Stimulated activated CD4-positive, alpha-beta T cell treated with anti-CD3 and anti-CD28 coated beads, Interleukin-1b, Interleukin-23, amount 100 ng/mL, for 1 hour (primary cell): ENCODE measurements at regions not wholly inside any gene's neighbourhood (a gene's known extent, or its start where the extent isn't known, plus 50 kb on each side); places are given as distances from the start of the nearest gene placed in this dataset.

Source experiments
- DNase-seq, 2 donors: peaks; one replicate each; pipeline ENCODE4 v3.0.0-alpha.2; 2020; ENCODE audit warnings: low read depth in 2 of 2

- DNase-seq: no peak
Observed at GRCh38 chr15:94099574-94099960, 131.8 kb upstream of the MCTP2 start.

GRCh38 chr15:94098921-94099573, 132.3 kb upstream of the MCTP2 start:
- no peak for DNase-seq

DNA sequence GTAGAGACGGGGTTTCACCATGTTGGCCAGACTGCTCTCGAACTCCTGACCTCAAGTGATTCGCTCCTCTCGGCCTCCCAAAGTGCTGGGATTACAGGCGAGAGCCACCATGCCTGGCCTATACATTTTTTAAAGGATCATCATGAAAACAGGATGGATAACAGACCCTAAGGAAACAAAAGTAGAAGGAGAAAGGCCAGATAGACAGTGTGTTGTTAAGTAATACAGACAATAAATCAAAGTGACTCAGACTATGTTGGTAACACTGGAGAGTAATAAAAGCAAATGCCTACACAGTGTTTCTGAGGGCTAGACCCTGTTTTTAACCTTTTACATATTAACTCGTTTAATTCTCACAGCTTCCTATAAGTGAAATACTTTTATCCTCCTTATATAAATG, 133.8 kb upstream of the MCTP2 start:
- no peak for DNase-seq

DNA sequence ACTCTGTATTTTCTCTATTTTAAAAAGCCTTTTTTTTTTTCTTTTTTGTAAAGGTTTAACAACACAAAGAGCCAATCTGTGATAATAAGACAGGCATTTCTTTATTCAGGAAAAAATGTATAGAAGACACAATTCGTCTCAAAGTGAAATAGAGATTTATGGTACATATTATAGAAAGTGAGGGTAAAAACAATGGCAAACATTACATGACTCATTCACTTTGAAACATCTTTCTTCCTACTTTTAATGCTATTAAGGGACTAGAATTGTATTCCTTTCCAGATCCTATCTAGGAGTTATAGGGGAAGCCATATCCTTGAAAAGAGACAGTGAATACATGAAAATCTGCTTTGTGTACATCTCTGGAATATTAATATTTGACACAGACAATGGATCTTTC, 137.1 kb upstream of the MCTP2 start:
- no peak for DNase-seq

- no peak for DNase-seq
Observed at GRCh38 chr15:94086341-94086740, 145.0 kb upstream of the MCTP2 start.

- DNase-seq: no peak
Observed at GRCh38 chr15:94083467-94084052, 147.8 kb upstream of the MCTP2 start.

DNA sequence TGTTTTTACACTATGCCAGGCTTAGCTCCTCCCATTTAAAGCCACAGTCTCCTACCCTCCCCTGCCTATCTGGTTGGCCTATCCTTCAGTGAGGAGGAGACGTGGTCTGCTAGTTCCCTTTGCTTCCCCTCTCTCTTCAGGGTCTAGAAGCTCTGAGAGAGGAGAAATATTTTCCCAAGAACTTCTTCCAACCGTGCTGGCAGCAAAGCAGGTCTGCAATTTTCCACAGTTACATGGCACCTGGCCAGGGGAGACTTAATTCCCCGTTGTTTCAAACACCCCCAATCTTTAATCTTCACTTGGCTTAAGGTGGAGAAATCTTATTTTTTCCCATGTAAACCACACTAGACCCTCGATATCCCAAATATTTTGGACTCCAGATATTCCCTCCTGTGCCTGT, 149.5 kb upstream of the MCTP2 start:
- DNase-seq: no peak

DNA sequence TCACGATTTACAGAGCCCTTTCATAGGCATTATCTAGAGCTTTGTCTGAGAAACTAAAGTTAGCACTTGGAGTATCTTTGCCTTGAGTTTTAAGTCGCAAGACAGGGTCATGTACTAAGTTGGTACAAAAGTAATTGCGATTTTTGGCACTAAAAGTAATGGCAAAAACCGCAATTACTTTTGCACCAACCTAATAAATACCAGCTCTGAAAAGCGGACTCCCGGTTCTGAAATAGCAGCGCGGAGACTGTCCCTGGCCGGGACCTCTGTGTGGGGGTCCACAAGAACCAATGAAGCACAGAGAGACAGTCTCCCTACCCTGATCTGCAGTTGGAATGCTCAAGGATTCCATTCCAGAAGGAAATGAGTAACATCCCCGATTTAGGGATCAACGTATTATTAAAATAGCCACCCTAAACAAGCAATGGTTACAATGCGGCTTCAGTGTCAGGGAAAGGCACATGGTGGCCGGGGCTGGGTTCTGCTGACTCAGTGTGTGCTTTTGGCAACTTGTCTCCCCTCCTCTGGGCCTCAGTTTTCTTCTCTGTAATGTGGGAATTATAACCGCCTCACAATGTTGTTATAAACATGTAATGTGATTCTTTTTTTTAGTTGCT, 150.3 kb upstream of the MCTP2 start:
- no peak for DNase-seq

GRCh38 chr15:94080416-94080815, 150.9 kb upstream of the MCTP2 start:
- DNase-seq: no peak

DNA sequence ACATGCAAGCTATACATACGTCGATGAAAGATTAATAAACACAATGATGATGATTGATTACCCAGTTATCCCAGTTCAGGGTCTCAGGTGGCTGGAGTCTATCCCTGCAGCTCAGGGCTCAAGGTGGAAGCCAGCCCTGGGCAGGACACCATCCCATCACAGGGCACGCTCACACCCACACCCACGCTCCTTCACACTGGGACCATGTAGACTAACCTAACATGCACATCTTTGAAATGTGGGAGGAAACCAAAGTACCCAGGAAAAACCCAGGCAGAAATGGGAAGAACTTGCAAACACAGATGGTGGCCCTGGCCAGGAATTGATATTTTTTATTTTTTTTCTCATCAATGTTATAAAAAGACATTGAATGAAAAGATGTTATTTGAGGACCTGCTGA, 151.4 kb upstream of the MCTP2 start:
- DNase-seq: no peak

DNA sequence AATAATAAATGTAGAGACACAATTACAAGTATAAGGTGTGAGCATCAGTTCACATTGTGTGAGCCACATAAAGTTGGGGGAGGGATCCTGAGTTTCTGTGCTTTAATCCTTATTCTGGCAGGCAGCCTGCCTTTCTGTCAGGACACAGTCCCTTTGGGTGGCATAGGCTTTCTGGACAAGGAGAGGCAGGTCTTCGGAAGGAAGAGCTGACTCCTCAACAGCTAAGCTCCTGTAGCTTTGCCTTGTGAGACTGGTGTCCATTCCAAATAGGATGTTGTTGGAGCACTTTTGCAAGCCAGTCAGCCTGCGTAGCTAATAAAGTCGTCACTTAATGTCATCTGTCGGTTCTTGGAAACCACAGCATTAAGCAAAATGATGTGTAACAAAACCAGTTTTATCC, 151.9 kb upstream of the MCTP2 start:
- no peak for DNase-seq

DNA sequence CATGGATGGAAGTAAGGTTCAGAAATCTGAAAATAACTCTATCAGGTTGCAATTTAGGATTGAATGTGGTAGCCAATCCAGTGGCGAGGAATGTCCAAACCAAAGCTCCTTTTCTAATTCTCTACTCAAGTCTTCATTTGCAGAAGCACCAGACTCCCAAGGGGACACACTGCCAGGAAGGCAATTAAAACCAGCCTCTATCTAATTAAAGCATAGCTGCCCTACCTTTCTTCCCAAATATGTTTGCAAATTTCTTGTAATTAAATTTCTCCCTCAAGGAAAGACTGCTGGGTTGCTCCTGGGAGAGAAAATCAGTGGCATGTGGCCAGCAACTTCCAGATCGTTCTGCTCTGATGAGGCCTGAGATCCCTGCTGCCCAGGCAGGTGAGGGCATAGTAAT, 153.4 kb upstream of the MCTP2 start:
- no peak for DNase-seq

- no peak for DNase-seq
Observed at GRCh38 chr15:94075349-94075748, 156.0 kb upstream of the MCTP2 start.

DNA sequence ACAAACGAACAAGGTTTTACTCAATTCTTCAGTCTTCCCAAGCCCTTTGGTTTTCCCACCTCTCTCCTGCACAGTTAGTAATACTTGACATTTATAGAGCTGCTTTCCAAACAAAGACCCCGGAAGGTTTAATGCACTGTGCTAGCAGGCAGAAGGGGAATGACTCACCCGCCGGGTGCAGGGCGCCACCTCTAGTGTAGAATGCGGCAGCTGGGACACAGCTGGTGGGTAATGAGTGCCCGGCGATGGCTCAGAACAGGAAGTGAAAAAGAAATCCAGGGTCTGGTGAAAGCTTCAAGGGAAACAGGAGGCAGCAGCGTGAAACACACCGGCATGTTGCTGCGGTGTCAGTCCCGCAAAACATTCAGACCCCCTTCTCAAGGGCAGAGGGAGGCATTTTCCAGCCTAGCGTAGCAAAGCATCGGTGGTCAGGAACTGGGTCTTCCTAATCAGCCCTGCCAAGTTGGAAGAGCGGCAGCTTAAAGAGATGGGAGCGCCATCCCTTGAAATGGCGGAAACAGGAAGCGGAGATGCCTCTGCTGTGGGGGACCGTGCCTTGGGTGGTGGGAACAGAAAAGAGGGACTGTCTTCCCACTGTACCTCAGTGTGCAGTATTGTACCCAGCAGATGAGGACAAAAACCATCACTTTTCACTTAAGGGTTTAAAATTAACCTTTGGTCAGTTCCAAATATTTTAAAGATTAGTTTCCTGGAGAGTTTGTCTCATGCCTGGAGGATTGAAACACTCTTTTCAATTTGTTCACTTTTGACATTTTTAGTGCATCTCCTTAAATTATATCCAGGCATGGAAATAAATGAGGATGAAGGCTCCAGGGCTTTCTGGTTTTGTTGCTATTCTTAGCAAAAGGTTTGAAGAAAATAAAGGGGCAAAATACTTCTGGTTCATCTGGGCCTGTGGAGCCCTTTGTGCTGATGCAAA, 160.7 kb upstream of the MCTP2 start:
- no peak for DNase-seq

DNA sequence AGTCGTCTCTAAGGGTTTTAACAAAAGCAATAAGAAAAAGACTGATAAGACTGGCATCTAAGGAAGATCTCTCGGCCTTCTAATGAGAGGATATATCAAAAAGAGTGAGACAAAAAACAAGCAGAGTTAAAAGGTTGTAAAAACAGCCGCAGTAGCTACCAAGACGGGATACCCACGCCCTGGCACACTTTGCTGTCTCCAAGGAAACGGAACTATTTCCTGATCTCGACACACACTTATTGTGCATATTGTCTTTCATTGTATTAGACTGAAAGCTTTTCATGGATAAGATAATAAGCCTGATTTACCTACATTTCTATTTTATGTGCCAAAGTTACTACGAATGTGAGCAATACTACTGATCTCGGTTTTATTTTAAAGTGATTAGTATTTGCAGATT, 161.5 kb upstream of the MCTP2 start:
- no peak for DNase-seq

DNA sequence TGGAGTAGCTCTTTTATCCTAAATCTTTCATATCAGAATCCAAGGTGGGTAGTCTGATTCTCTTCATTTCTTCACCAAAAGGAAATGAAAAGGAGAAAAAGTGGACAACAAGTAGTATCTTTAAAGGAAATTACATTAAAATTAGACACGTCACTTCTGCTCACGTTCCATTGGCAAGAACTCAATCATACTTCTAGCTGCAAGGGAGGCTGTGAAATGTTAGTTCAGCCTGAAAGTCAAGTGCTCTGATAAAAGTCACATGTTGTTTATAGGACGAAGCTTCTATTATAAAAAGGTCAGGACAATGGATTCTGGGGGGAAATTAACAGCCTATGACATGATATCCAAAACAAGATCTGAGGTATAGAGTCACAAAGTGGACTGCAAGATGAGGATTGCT, 164.6 kb upstream of the MCTP2 start:
- DNase-seq: no peak

DNA sequence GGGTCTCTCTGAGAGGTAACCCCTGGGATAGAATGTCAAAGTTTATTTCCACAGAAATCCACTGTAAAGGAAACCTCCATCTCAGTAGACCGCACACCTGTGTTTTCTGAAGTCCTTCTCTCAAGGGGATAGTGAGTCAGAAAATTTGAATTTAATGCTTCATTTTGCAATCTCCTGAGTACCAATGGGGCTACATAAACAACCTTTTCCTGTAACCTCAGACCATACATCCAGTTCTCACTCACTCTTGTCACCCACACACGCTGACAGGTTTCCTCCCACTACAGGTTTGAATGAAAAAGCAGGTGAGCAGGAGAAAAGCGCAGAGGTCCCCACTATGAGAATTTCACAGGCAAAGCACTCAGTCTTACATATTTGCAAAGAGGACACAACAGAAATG, 165.3 kb upstream of the MCTP2 start:
- DNase-seq: no peak

- DNase-seq: no peak
Observed at GRCh38 chr15:94064676-94065313, 166.6 kb upstream of the MCTP2 start.

DNA sequence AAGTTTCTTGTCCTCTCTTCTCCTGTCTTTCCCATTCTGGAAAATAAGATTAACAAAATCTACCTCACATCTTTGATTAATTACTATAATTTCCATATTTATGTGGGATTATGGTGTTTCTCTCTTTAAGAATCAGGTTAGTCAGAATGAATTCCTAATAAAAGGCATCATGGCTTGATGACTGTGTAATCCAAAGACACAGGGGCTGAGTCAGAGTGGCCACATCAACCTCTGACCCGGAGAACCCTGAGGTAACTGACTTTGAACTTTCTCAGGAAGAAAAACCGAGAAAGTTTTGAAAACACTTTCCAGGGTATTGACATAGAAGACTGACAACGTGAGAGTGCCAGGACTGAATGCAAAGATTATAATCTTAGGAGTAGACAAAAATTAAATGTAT, 170.3 kb upstream of the MCTP2 start:
- DNase-seq: no peak

DNA sequence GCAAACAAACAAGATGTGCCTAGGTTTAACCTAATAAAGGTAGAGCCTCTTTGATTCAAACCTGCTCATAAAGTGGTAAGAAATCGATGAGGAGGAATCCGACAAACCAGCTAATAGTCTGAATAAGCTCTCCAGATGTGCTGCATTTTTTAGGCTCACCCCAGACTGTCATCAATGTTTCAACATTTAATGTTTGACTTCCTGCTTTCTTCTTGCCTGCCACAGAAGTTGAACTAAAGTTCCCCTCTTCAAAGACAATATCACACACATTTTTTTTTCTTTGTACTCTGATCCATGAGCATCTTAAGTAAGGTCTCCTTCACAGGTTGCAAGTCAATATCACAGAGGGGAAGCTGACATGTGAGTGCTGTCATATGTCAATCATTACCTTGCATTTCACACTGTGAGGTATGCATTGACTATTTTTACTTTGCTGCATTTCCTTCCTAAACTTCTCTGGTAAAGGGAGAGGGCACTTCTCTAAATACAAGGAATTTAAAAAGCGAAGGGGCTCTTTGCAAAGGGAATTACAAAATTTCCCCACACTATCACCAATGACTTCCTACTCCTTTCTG, 172.3 kb upstream of the MCTP2 start:
- no peak for DNase-seq

DNA sequence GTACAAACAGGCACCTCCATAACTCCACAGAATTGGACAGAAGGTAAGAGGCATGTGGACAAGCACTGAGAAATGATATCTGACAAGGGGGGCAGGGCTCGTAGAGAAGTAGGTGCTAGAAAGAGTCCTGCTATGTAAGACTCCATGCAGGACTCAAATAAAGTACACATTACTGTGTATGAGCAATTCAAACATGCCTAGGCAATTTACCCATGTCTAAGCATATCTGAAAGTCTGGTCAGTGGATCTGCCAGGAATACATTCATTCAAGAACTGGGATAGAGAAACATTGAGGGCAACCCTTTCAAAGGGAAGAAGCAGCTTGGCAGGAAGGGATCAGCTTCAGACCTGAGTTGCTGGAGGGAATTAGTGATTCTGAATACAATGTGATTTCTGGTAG, 174.1 kb upstream of the MCTP2 start:
- DNase-seq: no peak

- no peak for DNase-seq
Observed at GRCh38 chr15:94056314-94056713, 175.0 kb upstream of the MCTP2 start.
